Vagina (tissue), 2 donors: ENCODE measurements at regions not wholly inside any gene's neighbourhood (a gene's known extent, or its start where the extent isn't known, plus 50 kb on each side); places are given as distances from the start of the nearest gene placed in this dataset.

Experiments
- DNase-seq, 2 donors: peaks; one replicate each; pipeline ENCODE4 v3.0.0-alpha.2; 2017; ENCODE audit errors: extremely low spot score in 2 of 2
- H3K27ac ChIP-seq: fragments of 200-600 bp; sonication (generic); one replicate; pipeline ENCODE4 v1.5.1; 2019
- H3K27me3 ChIP-seq: fragments of 200-600 bp; sonication (generic); one replicate; pipeline ENCODE4 v1.5.1; 2019
- H3K36me3 ChIP-seq, 2 donors: fragments of 200-600 bp; sonication (generic); one replicate each; pipeline ENCODE4 v1.5.1; 2017 to 2019
- H3K4me1 ChIP-seq: fragments of 200-600 bp; sonication (generic); one replicate; pipeline ENCODE4 v1.5.1; 2019
- H3K4me3 ChIP-seq, 2 donors: fragments of 200-600 bp; sonication (generic); 1 replicate in 1 of 2; 2 replicates in 1 of 2; pipeline ENCODE4 v1.5.1; 2016 to 2019
- H3K9me3 ChIP-seq: fragments of 200-600 bp; sonication (generic); one replicate; pipeline ENCODE4 v1.5.1; 2019
- POLR2A ChIP-seq, 2 donors: fragments of 450-650 bp; IDR thresholded peaks; one replicate each; pipeline ENCODE4 v1.6.1; 2017; ENCODE audit warnings: antibody characterized with exemption in 2 of 2, mild to moderate bottlenecking in 2 of 2, moderate library complexity in 2 of 2
- POLR2AphosphoS5 ChIP-seq, 2 donors: sonication (generic); formaldehyde crosslinking; IDR thresholded peaks; one replicate each; pipeline ENCODE4 v1.9.0; 2017; ENCODE audit warnings: antibody characterized with exemption in 2 of 2, mild to moderate bottlenecking in 2 of 2, low read depth in 1 of 2; ENCODE audit not compliant: insufficient read depth in 1 of 2
- intact Hi-C: fragments of 100-400 bp; cut with DNase I; formaldehyde crosslinking; loops from one replicate; pipeline ENCODE4 v1.15.1; 2023
- TF ChIP-seq, protein P1 (sequence below), 3 experiments: fragments of 450-650 bp in 2 of 3; fragments of 200-600 bp in 1 of 3; sonication (generic) in 1 of 3; IDR thresholded peaks; one replicate each; pipeline ENCODE4 v1.5.1; 2017 to 2019; ENCODE audit warnings: antibody characterized with exemption in 3 of 3, mild to moderate bottlenecking in 2 of 3, moderate library complexity in 2 of 3

- DNase-seq = no peak
- no peaks in the 10 kb centered on the region for H3K4me1 ChIP-seq
- no peaks in the 10 kb centered on the region for H3K27me3 ChIP-seq
- H3K36me3 ChIP-seq = no peaks in the 10 kb centered on the region
- TF ChIP-seq, protein P1, sequence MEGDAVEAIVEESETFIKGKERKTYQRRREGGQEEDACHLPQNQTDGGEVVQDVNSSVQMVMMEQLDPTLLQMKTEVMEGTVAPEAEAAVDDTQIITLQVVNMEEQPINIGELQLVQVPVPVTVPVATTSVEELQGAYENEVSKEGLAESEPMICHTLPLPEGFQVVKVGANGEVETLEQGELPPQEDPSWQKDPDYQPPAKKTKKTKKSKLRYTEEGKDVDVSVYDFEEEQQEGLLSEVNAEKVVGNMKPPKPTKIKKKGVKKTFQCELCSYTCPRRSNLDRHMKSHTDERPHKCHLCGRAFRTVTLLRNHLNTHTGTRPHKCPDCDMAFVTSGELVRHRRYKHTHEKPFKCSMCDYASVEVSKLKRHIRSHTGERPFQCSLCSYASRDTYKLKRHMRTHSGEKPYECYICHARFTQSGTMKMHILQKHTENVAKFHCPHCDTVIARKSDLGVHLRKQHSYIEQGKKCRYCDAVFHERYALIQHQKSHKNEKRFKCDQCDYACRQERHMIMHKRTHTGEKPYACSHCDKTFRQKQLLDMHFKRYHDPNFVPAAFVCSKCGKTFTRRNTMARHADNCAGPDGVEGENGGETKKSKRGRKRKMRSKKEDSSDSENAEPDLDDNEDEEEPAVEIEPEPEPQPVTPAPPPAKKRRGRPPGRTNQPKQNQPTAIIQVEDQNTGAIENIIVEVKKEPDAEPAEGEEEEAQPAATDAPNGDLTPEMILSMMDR (IDR thresholded peaks at IDR 0.05) = no peak
- no peak for TF ChIP-seq POLR2AphosphoS5 (IDR thresholded peaks at IDR 0.05; ENCODE audit: insufficient read depth in 1 of 2, low read depth in 1 of 2)
- TF ChIP-seq POLR2A (IDR thresholded peaks at IDR 0.05) = no peak
- H3K4me3 ChIP-seq = no peak overlapping the region
- H3K9me3 ChIP-seq = no peaks in the 10 kb centered on the region
- intact Hi-C loops = no loop called here
- no peak overlapping the region for H3K27ac ChIP-seq
These were observed 59.8 kb downstream of the ATOH1 start for GRCh38 chr4:93888308-93888707.

- Histone ChIP-seq H3K4me3 (no peak overlapping the region), H3K9me3 (no peaks in the 10 kb centered on the region), H3K27ac (no peak overlapping the region), H3K4me1 (no peaks in the 10 kb centered on the region), H3K36me3 (no peaks in the 10 kb centered on the region), H3K27me3 (no peaks in the 10 kb centered on the region)
- intact Hi-C loops = no loop called here
- TF ChIP-seq POLR2AphosphoS5 (IDR thresholded peaks at IDR 0.05; ENCODE audit: insufficient read depth in 1 of 2, low read depth in 1 of 2) = no peak
- TF ChIP-seq, protein P1 (IDR thresholded peaks at IDR 0.05) = no peak
- no peak for TF ChIP-seq POLR2A (IDR thresholded peaks at IDR 0.05)
- DNase-seq = no peak
These were observed 60.2 kb downstream of the ATOH1 start for GRCh38 chr4:93888768-93889167.

- H3K27ac ChIP-seq = no peak overlapping the region
- no peak for TF ChIP-seq POLR2A (IDR thresholded peaks at IDR 0.05)
- TF ChIP-seq, protein P1 (IDR thresholded peaks at IDR 0.05) = no peak
- no peak for TF ChIP-seq POLR2AphosphoS5 (IDR thresholded peaks at IDR 0.05; ENCODE audit: insufficient read depth in 1 of 2, low read depth in 1 of 2)
- intact Hi-C loops = no loop called here
These were observed 62.7 kb downstream of the ATOH1 start for GRCh38 chr4:93891244-93891643.

DNA sequence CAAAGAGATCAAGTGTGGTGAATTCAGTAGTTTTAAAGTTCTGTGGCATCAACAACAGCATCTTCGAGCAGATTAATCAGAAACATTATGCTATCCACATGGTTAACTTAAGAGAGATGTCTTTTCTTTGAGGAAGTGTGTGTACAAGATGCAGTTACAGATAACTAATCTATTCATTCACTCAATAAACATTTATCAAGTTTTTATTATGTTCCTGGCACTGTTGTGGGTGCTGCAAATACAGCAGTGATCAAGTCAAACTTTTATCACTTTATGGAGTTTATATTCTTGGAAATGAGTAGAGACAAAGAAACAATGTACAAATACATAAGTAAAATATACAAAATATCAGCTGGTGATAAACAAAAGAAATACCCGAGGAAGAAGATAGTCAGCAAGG is 66.4 kb downstream of the ATOH1 start:
- TF ChIP-seq, protein P1 (IDR thresholded peaks at IDR 0.05) = no peak
- TF ChIP-seq POLR2AphosphoS5 (IDR thresholded peaks at IDR 0.05; ENCODE audit: insufficient read depth in 1 of 2, low read depth in 1 of 2) (no peak), POLR2A (IDR thresholded peaks at IDR 0.05) (no peak)

More at GRCh38 chr4:93891244-93891643, 62.7 kb downstream of the ATOH1 start:
- H3K4me3 ChIP-seq = no peak overlapping the region
- no peaks in the 10 kb centered on the region for H3K9me3 ChIP-seq
- no peaks in the 10 kb centered on the region for H3K4me1 ChIP-seq
- H3K36me3 ChIP-seq = no peaks in the 10 kb centered on the region
- no peaks in the 10 kb centered on the region for H3K27me3 ChIP-seq
- DNase-seq = no peak

DNA sequence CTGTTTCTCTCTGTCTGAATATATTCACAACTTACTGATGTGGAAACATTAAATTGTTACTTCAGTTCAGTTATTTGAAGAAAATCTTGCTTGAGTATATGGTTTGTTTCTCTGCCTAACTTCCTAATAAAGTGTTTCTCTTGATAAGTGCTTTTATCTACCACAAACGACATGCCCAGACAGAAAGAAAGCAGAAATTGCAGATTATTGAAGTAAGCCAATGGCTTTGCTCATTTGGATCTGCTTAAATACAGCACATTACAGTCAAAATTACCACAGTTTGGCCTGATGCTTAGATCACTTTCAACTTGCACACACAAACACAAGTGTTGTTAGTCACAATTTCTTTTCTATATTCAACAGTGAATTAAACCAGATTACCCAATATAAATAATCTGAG is 68.0 kb downstream of the ATOH1 start:
- intact Hi-C loops = no loop called here
- TF ChIP-seq, protein P1 (IDR thresholded peaks at IDR 0.05) = no peak
- TF ChIP-seq POLR2AphosphoS5 (IDR thresholded peaks at IDR 0.05; ENCODE audit: insufficient read depth in 1 of 2, low read depth in 1 of 2) (no peak), POLR2A (IDR thresholded peaks at IDR 0.05) (no peak)
- no peak for DNase-seq
- Histone ChIP-seq H3K27ac (no peak overlapping the region), H3K4me3 (no peak overlapping the region), H3K36me3 (no peaks in the 10 kb centered on the region), H3K27me3 (no peaks in the 10 kb centered on the region), H3K9me3 (no peaks in the 10 kb centered on the region), H3K4me1 (no peaks in the 10 kb centered on the region)

More for the DNA sequence above, 66.4 kb downstream of the ATOH1 start:
- Histone ChIP-seq H3K27me3 (no peaks in the 10 kb centered on the region), H3K4me3 (no peak overlapping the region), H3K9me3 (no peaks in the 10 kb centered on the region), H3K4me1 (no peaks in the 10 kb centered on the region), H3K36me3 (no peaks in the 10 kb centered on the region), H3K27ac (no peak overlapping the region)
- DNase-seq = no peak
- intact Hi-C loops = no loop called here
